GM19351 (cell line): ENCODE measurements at regions not wholly inside any gene's neighbourhood (a gene's known extent, or its start where the extent isn't known, plus 50 kb on each side); places are given as distances from the start of the nearest gene placed in this dataset.
"Not testable (repeated sequence)": the region's sequence is repeated elsewhere in the genome, so short reads cannot be mapped to it uniquely, and the experiment has no call there.

Source experiments
- ATAC-seq: cut with Tn5 transposase; IDR thresholded peaks from one replicate; pipeline ENCODE4 v1.9.1; 2021; ENCODE audit warnings: mild to moderate bottlenecking, moderate library complexity; ENCODE audit not compliant: unreplicated experiment

DNA sequence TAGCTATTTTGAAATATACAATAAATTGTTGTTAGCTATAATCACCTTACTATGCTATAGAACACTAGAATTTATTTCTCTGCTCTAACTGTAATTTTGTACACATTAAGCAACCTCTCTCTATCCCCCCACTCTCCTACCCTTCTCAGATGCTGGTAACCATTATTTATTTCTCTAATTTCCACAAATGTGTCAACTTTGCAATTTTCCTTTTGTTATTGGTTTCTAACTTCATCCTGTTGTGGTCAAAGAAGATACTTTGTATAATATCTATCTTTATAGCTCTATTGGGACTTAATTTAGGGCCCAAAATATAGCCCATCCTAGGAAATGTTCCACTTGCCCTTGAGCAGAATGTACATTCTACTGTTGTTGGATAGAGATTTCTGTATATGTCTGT is 229.3 kb downstream of the SATB1 start:
- ATAC-seq, result no peak

DNA sequence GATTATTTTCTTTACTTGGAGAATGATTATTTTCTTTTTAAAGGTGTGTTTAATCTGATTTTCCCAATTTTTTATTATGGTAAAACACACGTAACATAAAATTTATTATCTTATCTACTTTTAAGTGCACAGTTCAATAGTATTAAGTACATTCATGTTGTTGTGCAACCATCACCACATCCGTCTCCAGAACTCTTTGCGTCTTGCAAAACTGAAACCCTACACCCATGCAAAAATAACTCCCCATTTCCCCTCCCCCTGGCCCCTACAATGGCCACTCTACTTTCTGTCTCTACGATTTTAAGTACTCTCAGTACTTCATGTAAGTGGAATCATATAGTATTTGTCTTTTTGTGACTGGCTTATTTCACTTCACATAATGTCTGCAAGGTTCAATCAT is 230.7 kb downstream of the SATB1 start:
- no peak for ATAC-seq

DNA sequence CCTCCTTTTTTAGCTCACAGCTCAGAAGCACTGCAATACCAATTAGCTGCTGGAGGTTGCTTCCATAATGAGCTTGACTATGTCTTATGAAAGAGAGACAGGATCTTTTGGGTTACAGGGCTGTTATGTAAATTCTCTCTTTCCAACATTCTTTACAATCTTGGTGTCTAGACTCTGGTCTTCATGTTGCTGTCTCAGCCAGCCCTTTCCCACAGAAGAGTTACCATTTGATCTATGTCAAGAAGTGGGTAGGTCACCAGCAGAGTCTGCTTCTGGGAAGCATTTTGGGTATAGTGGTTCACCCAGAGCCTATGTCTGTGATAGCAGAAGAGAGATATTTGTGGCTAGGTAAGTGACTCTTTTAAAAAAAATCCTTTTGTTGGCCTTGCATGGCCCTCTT is 234.5 kb downstream of the SATB1 start:
- ATAC-seq, result no peak

DNA sequence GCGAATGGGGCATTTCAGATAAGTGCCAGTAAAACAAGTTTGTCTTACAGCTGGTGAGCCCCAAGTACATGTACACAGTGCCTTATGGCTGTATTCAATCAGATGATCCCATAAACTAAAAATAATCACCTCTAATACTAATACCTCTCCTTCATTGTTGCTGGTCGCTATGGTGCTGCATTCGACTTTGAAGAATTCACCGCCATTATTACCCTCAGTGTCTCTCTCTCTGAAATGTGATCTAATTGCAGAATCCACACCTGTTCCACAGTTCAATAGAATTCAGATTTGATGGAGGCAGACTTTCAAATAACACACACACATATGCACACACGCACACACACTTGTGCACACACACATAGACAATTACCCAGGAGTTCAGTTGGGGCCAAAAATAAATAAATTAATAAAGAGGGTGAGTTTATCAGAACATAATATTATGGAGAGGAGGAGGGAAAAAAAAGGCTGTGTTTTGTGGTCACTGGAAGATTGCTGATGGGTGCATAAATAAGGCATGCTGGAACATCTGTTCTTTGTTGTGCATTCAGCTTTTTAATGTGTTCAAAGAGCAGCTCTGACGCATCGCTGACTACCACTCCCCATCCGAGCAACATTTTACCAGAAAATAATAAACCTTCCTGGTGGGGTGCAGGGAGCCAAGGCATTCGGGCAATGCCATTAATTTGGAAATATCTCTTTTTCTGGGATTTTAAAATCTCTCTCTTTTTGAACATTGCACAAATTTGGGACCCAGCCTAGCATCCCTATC is 235.7 kb downstream of the SATB1 start:
- no peak for ATAC-seq

DNA sequence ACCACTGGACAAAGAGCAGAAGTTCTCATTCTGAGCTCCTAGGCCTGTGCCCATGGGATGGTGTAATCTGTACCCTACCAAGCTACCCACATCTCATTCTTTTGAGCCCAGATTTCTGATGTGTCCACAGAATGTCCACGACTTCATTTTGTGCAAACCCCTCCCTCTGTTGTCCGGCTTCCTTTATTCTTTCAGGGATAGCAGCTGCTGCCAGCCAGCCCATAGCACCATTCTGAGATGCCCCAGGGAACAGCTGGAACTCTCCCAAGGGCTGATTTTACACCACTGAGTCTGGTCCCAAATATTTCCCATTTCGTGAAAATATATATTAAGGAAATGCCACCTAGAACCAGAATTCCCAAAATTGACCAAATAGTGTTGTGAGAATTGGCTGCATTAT is 236.6 kb downstream of the SATB1 start:
- ATAC-seq, result no peak

DNA sequence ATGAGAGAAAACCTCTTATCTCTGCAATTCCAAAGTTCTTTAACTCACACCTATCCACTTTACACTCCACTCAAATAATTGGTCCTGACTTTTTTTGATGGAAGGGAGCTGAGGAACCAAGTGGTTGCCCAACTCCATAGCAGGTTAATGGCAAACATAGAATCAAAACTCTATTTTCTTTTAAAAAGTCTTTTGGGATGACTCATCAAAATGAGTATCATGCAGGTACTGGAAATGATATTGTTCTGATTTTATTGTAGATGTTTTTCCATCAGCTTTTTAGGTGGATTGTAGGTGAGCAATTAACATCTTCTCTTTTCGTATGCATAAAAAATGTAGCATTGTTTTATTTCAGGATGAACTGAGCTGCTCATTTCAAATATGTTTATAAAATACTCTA is 239.5 kb downstream of the SATB1 start:
- no peak for ATAC-seq

DNA sequence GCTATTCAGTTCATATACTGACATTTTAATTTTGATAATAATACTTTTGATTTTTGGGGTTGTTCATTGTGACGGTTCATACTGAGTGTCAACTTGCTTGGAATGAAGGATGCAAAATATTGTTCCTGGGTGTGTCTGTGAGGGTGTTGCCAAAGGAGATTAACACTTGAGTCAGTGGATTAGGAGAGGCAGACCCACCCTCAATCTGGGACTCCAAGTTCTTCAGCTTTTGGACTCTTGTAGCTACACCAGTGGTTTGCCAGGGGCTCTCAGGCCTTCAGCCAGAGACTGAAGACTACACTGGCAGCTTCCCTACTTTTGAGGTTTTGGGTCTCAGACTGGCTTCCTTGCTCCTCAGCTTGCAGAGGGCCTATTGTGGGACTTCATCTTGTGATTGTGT is 242.2 kb downstream of the SATB1 start:
- ATAC-seq, result not testable (repeated sequence)

DNA sequence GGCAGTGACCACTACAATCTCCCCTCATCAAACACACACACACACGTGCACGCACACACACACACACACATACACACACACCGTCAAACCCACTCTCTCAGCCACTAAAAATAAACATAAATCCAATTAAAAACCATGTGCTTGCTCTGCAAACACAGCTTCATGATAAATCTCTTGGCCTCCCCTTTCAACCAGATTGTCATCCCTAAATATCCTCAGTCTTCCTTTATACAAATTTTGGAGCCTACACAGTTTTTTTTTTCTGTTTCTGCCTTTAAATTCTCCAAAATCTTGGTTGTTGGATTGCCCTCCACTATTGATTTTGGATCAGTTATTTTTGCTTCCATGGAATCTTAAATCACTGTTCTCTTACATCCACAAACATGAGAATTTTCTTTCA is 245.6 kb downstream of the SATB1 start:
- no peak for ATAC-seq

DNA sequence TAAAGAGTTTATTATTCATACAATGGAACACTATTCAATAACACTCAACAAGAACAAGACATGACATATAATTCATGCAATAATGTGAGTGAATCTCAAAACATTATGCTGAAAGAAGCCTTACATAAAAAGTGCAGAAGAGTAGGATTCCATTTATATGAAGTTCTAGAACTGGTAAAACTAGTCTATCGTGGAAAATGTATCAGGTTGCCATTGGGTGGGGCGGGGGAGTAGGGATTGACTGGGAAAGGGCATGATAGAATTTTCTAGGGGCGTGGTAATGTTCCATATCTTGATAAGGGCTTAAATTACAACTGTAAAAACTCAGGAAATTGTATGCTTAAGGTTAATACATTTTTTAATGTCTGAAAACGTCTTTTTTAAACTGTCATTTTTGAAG is 247.9 kb downstream of the SATB1 start:
- ATAC-seq, result no peak

DNA sequence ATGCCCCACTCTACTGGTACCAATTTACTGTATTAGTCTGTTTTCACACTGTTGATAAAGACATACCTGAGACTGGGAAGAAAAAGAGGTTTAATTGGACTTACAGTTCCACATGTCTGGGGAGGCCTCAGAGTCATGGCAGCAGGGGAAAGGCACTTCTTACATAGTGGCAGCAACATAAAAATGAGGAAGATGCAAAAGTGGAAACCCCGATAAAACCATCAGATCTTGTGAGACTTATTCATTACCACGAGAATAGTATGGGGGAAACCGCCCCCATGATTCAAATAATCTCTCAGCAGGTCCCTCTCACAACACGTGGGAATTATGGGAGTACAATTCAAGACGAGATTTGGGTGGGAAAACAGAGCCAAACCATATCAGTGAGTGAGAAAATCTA is 251.2 kb downstream of the SATB1 start:
- not testable (repeated sequence) for ATAC-seq

DNA sequence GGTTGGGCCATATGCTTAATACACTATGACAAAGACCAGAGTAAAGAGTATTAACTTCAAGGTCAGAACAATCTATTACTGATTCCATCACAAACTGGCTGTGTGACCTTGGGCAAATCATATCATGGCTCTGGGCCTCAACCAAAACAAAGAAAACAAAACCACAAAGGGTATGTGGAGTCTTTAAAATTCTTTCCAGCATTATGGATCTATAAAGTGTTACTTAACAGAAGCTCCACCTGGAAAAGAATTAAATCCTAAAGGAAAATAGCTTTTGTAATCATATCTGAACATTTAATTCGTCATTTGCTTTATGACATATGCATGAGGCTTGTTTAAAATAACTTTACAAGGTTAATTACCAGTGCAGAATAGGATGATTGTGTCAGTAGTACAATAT is 265.5 kb downstream of the SATB1 start:
- no peak for ATAC-seq

DNA sequence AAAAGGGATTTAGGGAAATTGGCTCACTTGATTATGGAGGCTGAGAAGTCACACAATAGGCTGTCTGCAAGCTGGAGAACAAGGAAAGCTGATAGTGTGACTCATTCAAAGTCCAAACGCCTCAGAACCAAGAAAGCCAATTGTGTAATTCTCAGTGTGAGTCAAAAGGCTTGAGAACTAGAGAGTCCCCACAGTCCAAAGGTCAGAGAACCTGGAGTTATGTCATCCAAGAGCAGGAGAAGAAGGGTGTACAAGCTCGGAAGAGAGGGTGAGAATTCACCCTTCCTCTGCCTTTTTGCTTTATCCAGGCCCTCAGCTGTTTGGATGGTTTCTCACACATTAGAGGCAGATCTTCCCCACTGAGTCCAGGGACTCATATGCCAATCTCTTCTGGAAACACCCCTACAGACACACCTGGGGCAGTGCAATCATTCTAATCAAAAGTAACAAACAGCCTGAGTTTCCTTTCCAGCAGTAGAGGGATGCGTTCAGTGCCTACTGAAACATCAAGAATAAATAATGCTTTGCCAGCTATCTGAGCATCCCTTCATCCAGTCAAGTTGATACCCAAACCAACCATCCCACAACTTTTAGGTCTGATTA is 271.5 kb downstream of the SATB1 start:
- ATAC-seq, result no peak

DNA sequence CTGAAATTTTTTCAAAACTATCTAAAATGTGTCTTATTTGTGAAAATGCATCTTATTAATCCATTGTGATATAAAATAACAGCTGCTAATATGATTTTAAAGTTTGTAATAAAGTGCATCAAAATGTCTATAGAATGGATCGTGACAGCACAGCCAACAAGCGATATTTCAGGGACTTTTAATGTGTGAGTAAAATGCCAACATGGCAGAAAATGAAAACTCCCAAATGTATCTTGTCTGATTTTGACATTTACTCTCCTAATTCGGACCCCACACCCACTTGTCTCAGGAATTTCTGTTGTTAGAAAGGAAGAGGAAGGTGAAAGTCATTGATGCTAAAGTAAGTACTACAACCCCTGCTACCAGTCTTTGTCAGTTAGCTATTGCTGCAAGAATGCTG is 273.9 kb downstream of the SATB1 start:
- ATAC-seq, result no peak

DNA sequence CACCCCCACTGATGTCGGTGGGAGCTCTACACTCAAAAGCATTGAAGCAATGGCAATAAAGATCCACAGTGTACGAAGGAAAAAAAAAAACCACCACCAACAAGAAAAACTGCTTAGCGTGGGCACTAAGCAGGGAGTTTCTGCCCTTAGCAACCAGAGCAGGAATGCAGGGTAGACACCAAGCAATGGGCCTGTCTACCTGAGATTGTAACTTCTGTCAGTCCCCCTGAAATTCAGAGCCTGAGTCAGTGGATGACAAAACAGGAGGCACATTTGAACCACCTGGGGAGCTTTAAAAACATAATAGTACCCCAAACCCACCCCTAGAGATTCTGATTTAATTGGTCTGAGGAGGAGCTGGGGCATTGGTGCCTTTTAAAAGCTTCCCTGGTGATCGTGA is 275.2 kb downstream of the SATB1 start:
- no peak for ATAC-seq

DNA sequence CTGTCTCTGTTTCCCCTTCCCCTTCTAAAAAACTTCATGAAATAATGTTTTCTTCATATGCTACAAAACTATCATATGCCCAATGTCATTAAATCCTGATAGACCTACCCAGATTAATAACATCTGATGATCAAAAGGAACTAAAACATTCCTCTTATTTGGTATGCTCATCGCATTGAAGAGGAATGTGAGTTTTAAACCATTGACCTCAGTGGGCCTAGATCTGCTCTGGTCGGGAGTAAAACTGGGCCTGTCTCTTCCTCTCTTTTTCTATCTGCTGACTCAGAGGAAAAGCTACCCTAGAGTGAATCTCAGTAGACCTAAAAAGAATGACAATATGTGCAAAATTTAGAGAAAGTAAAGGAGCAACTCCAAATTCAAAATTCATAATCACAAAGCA is 275.8 kb downstream of the SATB1 start:
- no peak for ATAC-seq

DNA sequence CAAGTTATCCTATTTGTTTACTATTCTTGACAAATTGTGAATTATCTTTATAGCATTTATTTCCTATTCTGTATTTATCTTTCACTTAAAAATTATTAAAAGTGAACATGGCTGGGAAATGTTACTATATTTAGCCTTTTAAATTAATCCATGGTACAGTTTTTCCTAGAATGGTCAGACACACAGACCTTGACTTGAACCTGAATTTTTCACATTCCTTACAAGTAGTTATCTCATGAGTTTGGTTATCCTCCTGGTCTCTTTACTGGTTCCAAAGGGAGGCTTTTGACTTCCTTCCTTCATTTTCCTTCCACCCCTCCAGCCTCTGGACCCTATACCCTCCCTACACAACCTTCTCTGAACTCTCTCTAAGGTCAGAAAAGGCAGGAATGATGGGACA is 280.6 kb downstream of the SATB1 start:
- ATAC-seq, result no peak

DNA sequence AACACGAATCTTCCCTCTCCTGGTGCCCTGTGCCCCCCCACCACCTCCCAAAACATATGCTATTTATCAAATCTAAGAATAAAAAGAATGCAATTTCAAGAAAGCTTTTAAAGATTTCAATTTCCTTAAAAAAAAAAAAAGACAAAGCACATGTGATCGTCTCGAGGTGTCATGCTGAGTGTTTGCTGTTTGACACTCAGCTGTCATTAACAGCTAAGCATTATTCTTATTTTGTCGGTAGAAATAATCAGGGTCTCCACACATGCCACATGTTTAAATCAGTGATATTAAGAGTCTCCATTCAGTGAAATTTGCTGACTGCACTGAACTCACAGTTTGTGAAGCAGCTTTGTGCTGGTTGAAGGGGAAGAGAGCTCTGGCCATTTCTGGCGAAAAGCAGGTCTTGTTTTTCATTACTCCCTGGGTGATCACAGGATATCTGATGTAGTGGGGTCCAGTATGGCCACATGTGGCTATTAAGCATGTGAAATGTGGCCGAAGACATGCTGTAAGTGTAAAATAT is 281.8 kb downstream of the SATB1 start:
- ATAC-seq, result no peak

DNA sequence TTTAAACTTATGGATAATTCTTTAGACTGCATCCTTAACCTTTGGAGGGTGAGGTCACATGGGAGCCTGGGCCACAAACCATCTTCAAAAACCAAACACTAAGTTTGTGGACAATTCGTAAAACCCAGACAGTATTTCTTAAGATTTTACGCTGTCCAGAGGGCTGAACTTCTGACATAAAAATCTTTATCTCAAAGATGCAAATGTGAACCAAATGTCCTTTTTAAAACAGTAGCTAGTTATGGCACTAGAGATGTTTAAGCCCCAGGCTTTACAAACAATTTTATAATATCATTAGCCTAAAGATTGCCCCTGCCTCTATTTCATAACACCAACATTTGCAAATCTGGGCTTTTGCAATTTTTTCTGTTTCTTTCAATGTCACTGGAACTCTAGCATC is 287.2 kb downstream of the SATB1 start:
- ATAC-seq, result no peak

DNA sequence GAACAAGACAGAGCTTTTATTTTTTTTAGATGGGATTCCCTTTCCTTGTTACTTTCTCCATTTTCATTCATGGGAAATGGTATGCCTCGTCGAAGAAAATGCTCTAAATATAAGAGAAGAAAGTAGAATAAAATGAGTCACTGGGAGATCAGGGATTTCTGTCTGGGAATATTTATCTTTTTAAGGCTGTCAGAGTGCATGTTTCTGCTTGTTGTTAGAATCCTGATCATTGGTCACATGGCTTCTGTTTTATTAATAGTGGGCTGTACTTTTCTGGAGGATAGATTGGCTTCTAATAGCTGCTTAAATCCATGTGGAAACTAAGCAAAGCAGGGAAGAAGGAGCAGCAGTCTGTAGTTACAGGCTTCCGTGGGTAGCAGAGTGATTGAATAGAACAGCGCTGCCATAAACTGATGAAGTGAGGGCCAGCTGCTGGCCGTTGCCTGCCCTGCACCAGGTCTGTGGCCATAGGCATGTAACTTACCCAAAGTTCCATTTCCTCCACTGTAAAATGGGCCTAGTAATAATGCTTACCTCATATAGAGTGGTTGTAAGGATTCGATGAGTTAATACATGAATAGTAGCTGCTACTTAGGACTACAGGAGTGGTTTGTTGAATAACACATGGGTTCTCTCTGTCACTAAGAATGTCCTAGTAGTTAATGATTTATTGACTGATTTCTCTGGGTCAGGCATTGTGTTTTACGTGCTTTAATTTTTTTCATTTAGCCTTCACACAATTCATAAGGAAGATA is 289.9 kb downstream of the SATB1 start:
- no peak for ATAC-seq

DNA sequence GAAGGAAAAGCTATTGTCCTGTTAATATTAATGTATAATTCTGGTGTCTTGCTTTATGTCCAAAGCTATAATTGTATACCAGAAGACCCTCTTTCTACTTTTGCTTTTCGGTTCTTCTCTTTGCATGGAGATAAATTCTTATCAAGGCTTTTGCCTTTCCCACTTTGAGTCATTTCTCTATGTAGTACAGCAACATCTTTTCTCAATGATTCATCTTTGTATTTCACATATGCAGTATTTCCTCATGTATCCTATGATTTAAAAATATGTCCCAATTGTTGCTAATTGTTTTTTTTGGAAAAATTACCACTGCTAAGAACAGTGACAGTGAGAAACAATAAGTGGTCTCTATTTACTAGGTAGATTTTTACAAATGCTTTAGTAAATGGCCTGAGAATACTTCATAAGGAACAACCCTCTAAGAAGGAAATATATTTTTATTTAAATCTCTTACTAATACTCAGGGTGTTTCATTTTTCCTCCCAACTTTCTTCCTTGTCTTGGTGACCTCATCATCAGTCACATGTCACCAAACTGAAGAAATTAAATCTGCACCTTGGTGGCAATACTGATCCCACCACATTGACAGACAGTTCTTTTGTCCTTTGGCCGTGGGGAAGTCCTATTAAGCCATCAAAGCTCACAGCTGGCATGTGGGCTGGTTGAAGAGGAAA is 290.6 kb downstream of the SATB1 start:
- no peak for ATAC-seq

DNA sequence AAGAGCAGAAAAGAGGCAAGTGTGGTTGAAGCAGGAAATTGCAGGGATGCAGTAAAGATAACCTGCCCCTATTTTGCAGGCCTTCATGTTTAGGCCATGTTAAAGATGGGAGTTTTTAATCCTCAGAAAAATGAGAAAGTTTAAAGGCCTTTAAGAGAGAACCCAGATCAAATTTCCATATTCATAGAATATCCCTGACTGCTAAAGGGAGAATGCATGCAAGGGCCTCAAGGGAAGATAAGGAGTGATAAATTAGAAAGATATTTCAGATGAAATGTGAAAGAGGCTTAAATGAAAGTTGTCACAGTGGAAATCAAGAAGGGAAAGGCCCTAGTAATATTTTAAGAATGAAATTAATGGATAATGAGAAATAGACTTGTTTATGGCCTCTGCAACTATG is 292.1 kb downstream of the SATB1 start:
- no peak for ATAC-seq
